Common myeloid progenitor, CD34-positive (primary cell): ENCODE measurements at regions not wholly inside any gene's neighbourhood (a gene's known extent, or its start where the extent isn't known, plus 50 kb on each side); places are given as distances from the start of the nearest gene placed in this dataset.

Source experiments
- CTCF ChIA-PET: fragments of 350-600 bp; sonication (Branson Sonifier 250); formaldehyde crosslinking; loops from one replicate; lab custom pipeline; 2021; ENCODE audit warnings: antibody characterized with exemption; lab: Charles Lee
- POLR2A ChIA-PET: fragments of 350-600 bp; sonication (Branson Sonifier 250); formaldehyde crosslinking; loops from one replicate; lab custom pipeline; 2021; ENCODE audit warnings: antibody characterized with exemption; lab: Charles Lee
- DNase-seq, 3 donors: peaks; one replicate each; pipeline versions ENCODE4 v3.0.0 to v3.0.0-alpha.2; 2013
- H3K27ac ChIP-seq, 2 experiments: 1 replicate in 1 of 2; 2 replicates in 1 of 2; pipeline ENCODE4 v1.7.0; 2013; ENCODE audit warnings: inconsistent platforms in 2 of 2, low read length in 2 of 2, mild to moderate bottlenecking in 2 of 2, low read depth in 1 of 2, moderate library complexity in 1 of 2; ENCODE audit not compliant: severe bottlenecking in 2 of 2, insufficient read depth in 1 of 2, poor library complexity in 1 of 2
- H3K27me3 ChIP-seq, 5 experiments: replicated peaks in 2 of 5; 1 replicate in 3 of 5; 2 replicates in 2 of 5; pipeline versions ENCODE4 v1.6.1 to v1.7.0; 2013; ENCODE audit warnings: low read length in 4 of 5, mild to moderate bottlenecking in 2 of 5, moderate library complexity in 2 of 5, inconsistent platforms in 1 of 5; ENCODE audit not compliant: insufficient read depth in 5 of 5, control insufficient read depth in 4 of 5
- H3K36me3 ChIP-seq, 4 experiments: 1 replicate in 2 of 4; 2 replicates in 2 of 4; pipeline versions ENCODE4 v1.6.1 to v1.7.0; 2013; ENCODE audit warnings: low read length in 3 of 4, control low read depth in 1 of 4, mild to moderate bottlenecking in 1 of 4; ENCODE audit not compliant: control insufficient read depth in 4 of 4, insufficient read depth in 4 of 4
- H3K4me1 ChIP-seq, 4 experiments: 1 replicate in 3 of 4; 2 replicates in 1 of 4; pipeline versions ENCODE4 v1.6.1 to v1.7.1; 2013; ENCODE audit warnings: low read length in 3 of 4, mild to moderate bottlenecking in 3 of 4, control low read depth in 1 of 4, inconsistent platforms in 1 of 4, moderate library complexity in 1 of 4; ENCODE audit not compliant: control insufficient read depth in 4 of 4, insufficient read depth in 4 of 4; ENCODE audit errors: control extremely low read depth in 1 of 4
- H3K4me3 ChIP-seq, 7 experiments: 1 replicate in 4 of 7; 2 replicates in 3 of 7; pipeline versions ENCODE4 v1.5.1 to v1.7.0; 2013; ENCODE audit warnings: mild to moderate bottlenecking in 7 of 7, low read length in 6 of 7, moderate library complexity in 6 of 7, inconsistent platforms in 2 of 7, low read depth in 2 of 7, control low read depth in 1 of 7; ENCODE audit not compliant: insufficient read depth in 4 of 7, control insufficient read depth in 1 of 7; ENCODE audit errors: extremely low read depth in 1 of 7
- H3K9me3 ChIP-seq, 5 experiments: 1 replicate in 4 of 5; 2 replicates in 1 of 5; pipeline versions ENCODE4 v1.6.1 to v1.7.1; 2013; ENCODE audit warnings: low read length in 4 of 5, mild to moderate bottlenecking in 2 of 5, inconsistent platforms in 1 of 5, low read depth in 1 of 5, moderate library complexity in 1 of 5; ENCODE audit not compliant: control insufficient read depth in 4 of 5, insufficient read depth in 2 of 5; ENCODE audit errors: control extremely low read depth in 1 of 5
- WGBS: methylation state at CpG from one replicate; pipeline ENCODE4 v1.1.5; 2013; ENCODE audit not compliant: insufficient coverage; 5-methylcytosine and 5-hydroxymethylcytosine counted together

- POLR2A ChIA-PET: no interaction called here
- no peaks in the 10 kb centered on the region for H3K36me3 ChIP-seq
- H3K9me3 ChIP-seq: peaks cover 0 to 5% (median 0%) of the 10 kb centered on the region in 5 experiments
- CTCF ChIA-PET: no interaction called here
- no peak for DNase-seq
- no peaks in the 10 kb centered on the region for H3K4me1 ChIP-seq
- 95% methylated on average over 6 of the region's 12 CpGs for WGBS
- H3K27me3 ChIP-seq: no peaks in the 10 kb centered on the region
- no peak overlapping the region for H3K27ac ChIP-seq
- no peak overlapping the region for H3K4me3 ChIP-seq
Measured at GRCh38 chr6:169339731-169340309, 86.2 kb upstream of the THBS2 start.

GRCh38 chr6:169339025-169339424 lies 85.4 kb upstream of the THBS2 start:
- H3K9me3 ChIP-seq: peaks cover 0 to 5% (median 0%) of the 10 kb centered on the region in 5 experiments
- no peaks in the 10 kb centered on the region for H3K36me3 ChIP-seq
- H3K27me3 ChIP-seq: no peaks in the 10 kb centered on the region
- no peak overlapping the region for H3K4me3 ChIP-seq
- POLR2A ChIA-PET: no interaction called here
- 94% methylated on average over 9 of the region's 9 CpGs for WGBS
- no peak overlapping the region for H3K27ac ChIP-seq
- DNase-seq: no peak
- no peaks in the 10 kb centered on the region for H3K4me1 ChIP-seq
- CTCF ChIA-PET: no interaction called here

DNA sequence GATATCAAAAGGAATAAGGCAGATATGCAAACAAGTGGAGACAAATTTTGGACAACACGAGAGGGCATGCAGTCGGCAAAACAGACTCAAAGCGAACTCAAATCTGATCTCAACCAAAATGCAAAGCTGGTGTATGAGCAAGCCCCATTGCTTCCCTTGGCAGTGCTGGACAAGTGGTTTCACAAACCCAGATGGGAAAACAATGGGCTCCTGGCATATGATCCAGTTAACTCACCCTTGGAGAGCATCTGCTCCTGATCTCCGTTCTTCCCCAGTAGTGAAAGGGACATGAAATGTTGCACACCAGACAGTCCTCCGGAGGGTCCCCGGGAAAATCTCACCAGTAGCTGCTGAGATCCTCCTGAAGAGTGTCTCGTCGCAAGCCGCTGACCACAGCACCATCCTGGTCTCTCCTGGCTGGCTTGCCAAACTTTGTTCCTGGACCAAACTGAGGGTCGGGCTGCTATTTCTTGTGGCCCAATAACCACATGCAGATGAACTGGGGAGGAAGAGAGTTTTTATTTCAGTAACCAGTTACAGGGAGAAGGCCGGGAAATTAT lies 84.3 kb upstream of the THBS2 start:
- ChIA-PET POLR2A (no interaction called here), CTCF (no interaction called here)

GRCh38 chr6:169335301-169335700 lies 81.7 kb upstream of the THBS2 start:
- Histone ChIP-seq H3K27me3 (peaks cover 0 to 7% (median 3%) of the 10 kb centered on the region in 5 experiments), H3K36me3 (no peaks in the 10 kb centered on the region), H3K9me3 (peaks cover 0 to 2% (median 0%) of the 10 kb centered on the region in 5 experiments), H3K4me1 (no peaks in the 10 kb centered on the region), H3K27ac (no peak overlapping the region), H3K4me3 (no peak overlapping the region)
- CTCF ChIA-PET: no interaction called here
- POLR2A ChIA-PET: no interaction called here
- WGBS: 94% methylated on average over 3 of the region's 4 CpGs
- no peak for DNase-seq

More for the DNA sequence above, 84.3 kb upstream of the THBS2 start:
- Histone ChIP-seq H3K9me3 (peaks cover 0 to 5% (median 0%) of the 10 kb centered on the region in 5 experiments), H3K4me1 (no peaks in the 10 kb centered on the region), H3K36me3 (no peaks in the 10 kb centered on the region), H3K27me3 (no peaks in the 10 kb centered on the region), H3K4me3 (no peak overlapping the region), H3K27ac (no peak overlapping the region)
- 98% methylated on average over 10 of the region's 11 CpGs for WGBS
- no peak for DNase-seq

DNA sequence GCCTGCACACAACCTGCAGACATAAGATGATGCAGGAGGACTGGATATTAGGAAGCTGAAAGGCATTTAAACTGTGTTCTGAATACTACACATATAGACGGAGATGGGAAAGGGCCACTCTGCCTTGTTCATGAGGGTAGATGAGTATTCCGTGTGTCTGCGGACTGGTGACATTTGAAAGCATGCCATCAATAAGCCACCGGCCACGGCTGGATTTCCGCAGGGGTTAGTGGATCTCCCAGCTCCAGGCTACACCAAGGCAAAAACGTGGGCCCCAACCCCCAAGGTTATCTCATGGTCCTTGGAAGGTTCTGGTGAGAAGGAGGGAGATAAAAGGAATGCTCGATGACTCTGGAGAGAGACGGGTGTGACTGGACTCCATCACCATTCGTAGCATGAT lies 78.6 kb upstream of the THBS2 start:
- WGBS: 91% methylated on average over 6 of the region's 10 CpGs
- Histone ChIP-seq H3K36me3 (no peaks in the 10 kb centered on the region), H3K9me3 (peaks cover 0 to 2% (median 0%) of the 10 kb centered on the region in 5 experiments), H3K4me3 (no peak overlapping the region), H3K4me1 (no peaks in the 10 kb centered on the region), H3K27me3 (peaks cover 0 to 10% (median 6%) of the 10 kb centered on the region in 5 experiments), H3K27ac (no peak overlapping the region)
- ChIA-PET POLR2A (no interaction called here), CTCF (no interaction called here)
- DNase-seq: no peak

- POLR2A ChIA-PET: no interaction called here
- H3K27ac ChIP-seq: no peak overlapping the region
- H3K27me3 ChIP-seq: peaks cover 0 to 10% (median 6%) of the 10 kb centered on the region in 5 experiments
- no peaks in the 10 kb centered on the region for H3K4me1 ChIP-seq
- CTCF ChIA-PET: no interaction called here
- DNase-seq: no peak
- no peak overlapping the region for H3K4me3 ChIP-seq
- peaks cover 0 to 2% (median 0%) of the 10 kb centered on the region in 5 experiments for H3K9me3 ChIP-seq
- no peaks in the 10 kb centered on the region for H3K36me3 ChIP-seq
- WGBS: 83% methylated on average over 4 of the region's 5 CpGs
Measured at GRCh38 chr6:169328112-169328801, 74.6 kb upstream of the THBS2 start.
